Activated naive CD4-positive, alpha-beta T cell treated with anti-CD3 and anti-CD28 coated beads, Interleukin-2, amount 50 U/mL, for 24 hours (primary cell): ENCODE measurements at regions not wholly inside any gene's neighbourhood (a gene's known extent, or its start where the extent isn't known, plus 50 kb on each side); places are given as distances from the start of the nearest gene placed in this dataset.

ENCODE experiments used
- H3K27ac Mint-ChIP-seq: one replicate; pipeline ENCODE4 v1.8.0; 2021; ENCODE audit warnings: mild to moderate bottlenecking, mixed read lengths
- H3K27me3 Mint-ChIP-seq: one replicate; pipeline ENCODE4 v1.8.0; 2021; ENCODE audit warnings: mixed read lengths
- H3K36me3 Mint-ChIP-seq: one replicate; pipeline ENCODE4 v1.8.0; 2021; ENCODE audit warnings: mixed read lengths
- H3K4me1 Mint-ChIP-seq: one replicate; pipeline ENCODE4 v1.8.0; 2021; ENCODE audit warnings: mixed read lengths
- H3K4me3 Mint-ChIP-seq: one replicate; pipeline ENCODE4 v1.8.0; 2021; ENCODE audit warnings: mild to moderate bottlenecking, mixed read lengths
- H3K9me3 Mint-ChIP-seq: one replicate; pipeline ENCODE4 v1.8.0; 2021; ENCODE audit warnings: mixed read lengths

- Mint-ChIP-seq H3K9me3 (peaks cover 8% of the 10 kb centered on the region), H3K36me3 (no peaks in the 10 kb centered on the region), H3K27me3 (no peaks in the 10 kb centered on the region), H3K4me1 (no peaks in the 10 kb centered on the region), H3K27ac (no peak overlapping the region), H3K4me3 (no peak overlapping the region)
These were observed 446.4 kb downstream of the GBE1 start for GRCh38 chr3:81315030-81315429.

DNA sequence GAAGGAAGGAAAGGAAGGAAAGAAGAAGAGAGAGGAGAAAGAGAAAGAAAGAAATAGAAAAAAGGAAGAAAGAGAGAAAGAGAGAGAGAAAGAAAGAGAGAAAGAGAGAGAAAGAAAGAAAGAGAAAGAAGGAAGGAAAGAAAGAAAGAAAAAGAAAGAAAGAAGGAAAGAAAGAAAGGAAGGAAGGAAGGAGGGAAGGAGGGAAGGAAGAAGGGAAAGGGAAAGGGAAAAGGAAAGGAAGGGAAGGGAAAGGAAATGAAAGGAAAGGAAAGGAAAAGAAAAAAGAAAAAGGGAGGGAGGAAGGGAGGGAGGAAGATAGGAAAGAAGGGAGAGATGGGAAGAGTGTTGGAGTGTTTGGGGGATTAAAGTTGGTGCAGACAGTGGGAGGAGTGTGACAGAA is 450.1 kb downstream of the GBE1 start:
- Mint-ChIP-seq H3K4me3 (no peak overlapping the region), H3K27ac (no peak overlapping the region), H3K36me3 (no peaks in the 10 kb centered on the region), H3K9me3 (peaks cover 1% of the 10 kb centered on the region), H3K4me1 (no peaks in the 10 kb centered on the region), H3K27me3 (no peaks in the 10 kb centered on the region)

DNA sequence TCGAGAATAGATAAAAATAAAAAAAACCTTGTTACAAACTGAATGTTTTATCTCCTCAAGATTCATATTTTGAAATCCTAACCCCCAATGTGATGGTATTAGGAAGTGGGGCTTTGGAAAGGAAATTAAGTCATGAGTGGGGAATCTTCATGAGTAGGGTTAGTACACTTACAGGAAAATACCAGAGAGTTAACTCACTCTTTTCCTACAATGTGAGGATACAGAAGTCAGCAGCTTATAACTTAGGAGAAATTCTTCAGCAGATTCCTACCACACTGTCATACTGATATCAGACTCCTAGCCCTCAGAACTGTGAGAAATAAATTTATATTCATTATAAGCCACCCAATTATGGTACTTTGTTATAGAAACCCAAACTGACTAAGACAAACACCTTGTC is 453.1 kb downstream of the GBE1 start:
- no peaks in the 10 kb centered on the region for H3K4me1 Mint-ChIP-seq
- H3K27ac Mint-ChIP-seq: no peak overlapping the region
- no peaks in the 10 kb centered on the region for H3K27me3 Mint-ChIP-seq
- no peak overlapping the region for H3K4me3 Mint-ChIP-seq
- no peaks in the 10 kb centered on the region for H3K36me3 Mint-ChIP-seq
- H3K9me3 Mint-ChIP-seq: no peaks in the 10 kb centered on the region

DNA sequence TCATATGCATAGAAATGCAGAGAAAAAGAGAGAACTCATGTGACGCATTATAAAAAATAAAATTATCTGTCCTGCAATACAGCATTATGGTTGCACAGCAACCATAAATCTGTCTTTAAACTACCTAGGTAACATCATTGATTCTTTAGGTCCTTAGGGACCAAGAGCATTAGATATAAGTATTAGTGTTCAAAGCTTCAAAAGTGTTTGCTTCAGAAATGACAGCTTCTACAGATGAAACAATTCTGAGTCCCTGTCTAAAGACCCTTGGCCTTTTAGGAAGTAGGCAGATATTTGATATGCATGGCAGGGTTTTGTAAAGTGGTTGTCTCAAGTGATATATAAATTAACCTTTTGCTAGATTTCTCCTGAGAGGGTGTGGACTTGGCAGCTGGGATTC is 454.2 kb downstream of the GBE1 start:
- no peaks in the 10 kb centered on the region for H3K4me1 Mint-ChIP-seq
- H3K9me3 Mint-ChIP-seq: no peaks in the 10 kb centered on the region
- H3K27me3 Mint-ChIP-seq: no peaks in the 10 kb centered on the region
- H3K4me3 Mint-ChIP-seq: no peak overlapping the region
- H3K27ac Mint-ChIP-seq: no peak overlapping the region
- H3K36me3 Mint-ChIP-seq: no peaks in the 10 kb centered on the region

DNA sequence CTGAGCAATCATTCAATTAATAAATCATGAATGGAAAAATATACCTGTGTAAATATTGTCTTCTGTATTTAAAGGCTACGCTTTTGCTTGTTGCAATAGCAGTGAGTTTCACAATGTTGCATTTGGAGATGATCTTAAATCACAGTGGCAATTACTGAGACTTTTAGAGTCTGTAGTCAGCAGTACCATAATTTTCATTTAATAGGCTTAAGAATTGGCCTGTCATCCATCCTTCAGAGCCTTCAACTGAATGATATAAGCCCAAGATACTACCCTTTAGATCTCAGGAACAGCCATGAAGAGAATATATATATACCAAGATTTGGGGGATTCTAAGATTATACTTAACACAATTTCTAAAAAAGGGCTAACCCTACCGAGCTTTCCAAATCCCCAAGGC is 458.1 kb downstream of the GBE1 start:
- H3K9me3 Mint-ChIP-seq: no peaks in the 10 kb centered on the region
- no peaks in the 10 kb centered on the region for H3K36me3 Mint-ChIP-seq
- H3K4me1 Mint-ChIP-seq: no peaks in the 10 kb centered on the region
- H3K4me3 Mint-ChIP-seq: no peak overlapping the region
- no peaks in the 10 kb centered on the region for H3K27me3 Mint-ChIP-seq
- no peak overlapping the region for H3K27ac Mint-ChIP-seq

GRCh38 chr3:81302045-81302444 is 459.4 kb downstream of the GBE1 start:
- H3K4me1 Mint-ChIP-seq: no peaks in the 10 kb centered on the region
- H3K27me3 Mint-ChIP-seq: no peaks in the 10 kb centered on the region
- H3K36me3 Mint-ChIP-seq: no peaks in the 10 kb centered on the region
- no peak overlapping the region for H3K4me3 Mint-ChIP-seq
- no peaks in the 10 kb centered on the region for H3K9me3 Mint-ChIP-seq
- no peak overlapping the region for H3K27ac Mint-ChIP-seq

- Mint-ChIP-seq H3K27ac (no peak overlapping the region), H3K27me3 (no peaks in the 10 kb centered on the region), H3K36me3 (no peaks in the 10 kb centered on the region), H3K9me3 (no peaks in the 10 kb centered on the region), H3K4me3 (no peak overlapping the region), H3K4me1 (no peaks in the 10 kb centered on the region)
These were observed 460.2 kb downstream of the GBE1 start for GRCh38 chr3:81301230-81301629.

- H3K27me3 Mint-ChIP-seq: no peaks in the 10 kb centered on the region
- H3K36me3 Mint-ChIP-seq: no peaks in the 10 kb centered on the region
- H3K27ac Mint-ChIP-seq: no peak overlapping the region
- H3K4me1 Mint-ChIP-seq: no peaks in the 10 kb centered on the region
- H3K9me3 Mint-ChIP-seq: no peaks in the 10 kb centered on the region
- no peak overlapping the region for H3K4me3 Mint-ChIP-seq
These were observed 461.0 kb downstream of the GBE1 start for GRCh38 chr3:81300324-81300927.

- Mint-ChIP-seq H3K4me3 (no peak overlapping the region), H3K36me3 (no peaks in the 10 kb centered on the region), H3K9me3 (no peaks in the 10 kb centered on the region), H3K4me1 (no peaks in the 10 kb centered on the region), H3K27ac (no peak overlapping the region), H3K27me3 (no peaks in the 10 kb centered on the region)
These were observed 462.0 kb downstream of the GBE1 start for GRCh38 chr3:81299481-81299880.

DNA sequence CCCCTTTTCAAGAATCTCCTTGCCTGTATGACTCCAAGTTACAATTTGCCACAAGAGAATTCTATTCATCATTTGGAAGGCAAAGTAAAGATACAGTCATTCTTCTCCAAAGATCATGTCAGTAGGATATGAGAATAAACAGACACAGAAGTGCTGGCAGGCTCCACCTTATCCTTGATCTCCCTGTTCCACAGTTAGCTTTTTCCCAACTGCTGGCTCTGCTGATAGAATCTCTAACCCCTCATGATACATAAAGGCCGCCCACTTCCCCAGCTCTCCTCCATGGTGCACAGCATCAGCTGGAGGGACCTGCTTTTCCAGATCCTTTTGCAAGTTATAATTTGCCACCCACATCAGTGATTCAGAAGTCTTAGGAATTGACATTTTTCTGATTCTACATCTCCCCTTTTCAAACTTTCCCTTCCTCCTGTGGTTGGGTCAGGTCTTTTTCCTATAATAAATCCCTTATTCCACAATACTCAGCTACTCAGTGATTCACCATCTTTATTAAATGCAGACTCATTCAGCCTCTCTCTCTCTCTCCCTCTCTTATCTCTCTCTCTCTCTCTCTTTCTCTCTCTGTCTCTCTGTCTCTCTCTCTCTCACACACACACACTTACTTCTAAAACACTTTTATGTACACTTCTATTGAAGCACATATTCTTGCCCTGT is 465.4 kb downstream of the GBE1 start:
- H3K4me3 Mint-ChIP-seq: no peak overlapping the region
- H3K27ac Mint-ChIP-seq: no peak overlapping the region
- H3K9me3 Mint-ChIP-seq: no peaks in the 10 kb centered on the region
- H3K36me3 Mint-ChIP-seq: no peaks in the 10 kb centered on the region
- no peaks in the 10 kb centered on the region for H3K4me1 Mint-ChIP-seq
- H3K27me3 Mint-ChIP-seq: no peaks in the 10 kb centered on the region

GRCh38 chr3:81293156-81293555 is 468.3 kb downstream of the GBE1 start:
- no peaks in the 10 kb centered on the region for H3K27me3 Mint-ChIP-seq
- H3K4me3 Mint-ChIP-seq: no peak overlapping the region
- no peaks in the 10 kb centered on the region for H3K36me3 Mint-ChIP-seq
- H3K9me3 Mint-ChIP-seq: no peaks in the 10 kb centered on the region
- no peaks in the 10 kb centered on the region for H3K4me1 Mint-ChIP-seq
- no peak overlapping the region for H3K27ac Mint-ChIP-seq

- Mint-ChIP-seq H3K27ac (no peak overlapping the region), H3K36me3 (no peaks in the 10 kb centered on the region), H3K4me3 (no peak overlapping the region), H3K27me3 (no peaks in the 10 kb centered on the region), H3K9me3 (no peaks in the 10 kb centered on the region), H3K4me1 (no peaks in the 10 kb centered on the region)
These were observed 469.9 kb downstream of the GBE1 start for GRCh38 chr3:81291586-81291985.

DNA sequence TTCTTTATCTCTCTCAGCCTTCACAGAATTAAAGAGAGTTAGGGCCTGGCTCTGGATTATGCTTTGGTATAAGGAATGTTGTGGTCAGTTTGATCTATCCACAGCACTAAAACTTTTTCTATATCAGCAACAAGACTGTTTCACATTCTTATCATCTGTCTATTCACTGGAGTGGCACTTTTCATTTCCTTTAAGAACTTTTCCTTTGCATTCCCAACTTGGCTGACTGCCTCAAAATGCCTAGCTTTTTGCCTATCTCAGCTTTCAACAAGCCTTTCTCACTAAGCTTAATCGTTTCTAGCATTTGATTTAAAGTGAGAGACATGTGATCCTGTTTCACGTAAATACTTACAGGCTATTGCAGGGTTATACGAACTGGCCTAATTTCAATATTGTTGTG is 471.8 kb downstream of the GBE1 start:
- Mint-ChIP-seq H3K27ac (no peak overlapping the region), H3K4me1 (no peaks in the 10 kb centered on the region), H3K36me3 (no peaks in the 10 kb centered on the region), H3K9me3 (no peaks in the 10 kb centered on the region), H3K4me3 (no peak overlapping the region), H3K27me3 (no peaks in the 10 kb centered on the region)

- H3K4me3 Mint-ChIP-seq: no peak overlapping the region
- no peaks in the 10 kb centered on the region for H3K4me1 Mint-ChIP-seq
- H3K36me3 Mint-ChIP-seq: no peaks in the 10 kb centered on the region
- no peak overlapping the region for H3K27ac Mint-ChIP-seq
- no peaks in the 10 kb centered on the region for H3K9me3 Mint-ChIP-seq
- no peaks in the 10 kb centered on the region for H3K27me3 Mint-ChIP-seq
These were observed 481.7 kb downstream of the GBE1 start for GRCh38 chr3:81279481-81280379.

DNA sequence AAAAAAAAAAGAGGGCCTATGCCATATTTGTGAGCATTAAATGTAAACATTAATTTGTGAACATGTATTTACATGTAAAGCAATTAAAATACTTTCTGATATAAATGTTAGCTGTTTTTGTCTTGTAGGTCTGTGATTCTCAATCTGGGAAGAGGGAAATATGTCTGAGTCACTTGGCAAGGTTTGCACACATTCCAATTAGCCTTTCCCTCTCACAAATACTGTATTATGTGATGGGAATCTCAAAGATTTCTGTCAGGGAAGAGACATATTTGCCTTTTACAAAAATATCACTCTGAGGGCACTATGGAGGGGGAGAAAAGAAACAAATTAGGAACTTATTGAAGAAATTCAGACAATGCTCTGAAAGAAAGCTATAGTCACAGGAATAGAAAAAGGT is 483.6 kb downstream of the GBE1 start:
- Mint-ChIP-seq H3K4me3 (no peak overlapping the region), H3K27ac (no peak overlapping the region), H3K27me3 (no peaks in the 10 kb centered on the region), H3K4me1 (no peaks in the 10 kb centered on the region), H3K36me3 (no peaks in the 10 kb centered on the region), H3K9me3 (no peaks in the 10 kb centered on the region)

- Mint-ChIP-seq H3K9me3 (no peaks in the 10 kb centered on the region), H3K27me3 (no peaks in the 10 kb centered on the region), H3K36me3 (no peaks in the 10 kb centered on the region), H3K27ac (no peak overlapping the region), H3K4me3 (no peak overlapping the region), H3K4me1 (no peaks in the 10 kb centered on the region)
These were observed 486.8 kb downstream of the GBE1 start for GRCh38 chr3:81274671-81275070.
